DND-41 (cell line): ENCODE measurements at regions not wholly inside any gene's neighbourhood (a gene's known extent, or its start where the extent isn't known, plus 50 kb on each side); places are given as distances from the start of the nearest gene placed in this dataset.

Experiments used
- EZH2 ChIP-seq: IDR thresholded peaks from 3 replicates; pipeline ENCODE4 v1.6.1; 2012; ENCODE audit warnings: borderline replicate concordance, low read depth, mild to moderate bottlenecking, moderate library complexity, low read length, inconsistent platforms; ENCODE audit not compliant: severe bottlenecking
- TF ChIP-seq, protein P1 (sequence below): IDR thresholded peaks from 2 replicates; pipeline ENCODE4 v1.5.1; 2012; ENCODE audit warnings: borderline replicate concordance, low read length, moderate library complexity, mild to moderate bottlenecking; ENCODE audit not compliant: poor library complexity, severe bottlenecking; ENCODE audit errors: extremely low read depth

DNA sequence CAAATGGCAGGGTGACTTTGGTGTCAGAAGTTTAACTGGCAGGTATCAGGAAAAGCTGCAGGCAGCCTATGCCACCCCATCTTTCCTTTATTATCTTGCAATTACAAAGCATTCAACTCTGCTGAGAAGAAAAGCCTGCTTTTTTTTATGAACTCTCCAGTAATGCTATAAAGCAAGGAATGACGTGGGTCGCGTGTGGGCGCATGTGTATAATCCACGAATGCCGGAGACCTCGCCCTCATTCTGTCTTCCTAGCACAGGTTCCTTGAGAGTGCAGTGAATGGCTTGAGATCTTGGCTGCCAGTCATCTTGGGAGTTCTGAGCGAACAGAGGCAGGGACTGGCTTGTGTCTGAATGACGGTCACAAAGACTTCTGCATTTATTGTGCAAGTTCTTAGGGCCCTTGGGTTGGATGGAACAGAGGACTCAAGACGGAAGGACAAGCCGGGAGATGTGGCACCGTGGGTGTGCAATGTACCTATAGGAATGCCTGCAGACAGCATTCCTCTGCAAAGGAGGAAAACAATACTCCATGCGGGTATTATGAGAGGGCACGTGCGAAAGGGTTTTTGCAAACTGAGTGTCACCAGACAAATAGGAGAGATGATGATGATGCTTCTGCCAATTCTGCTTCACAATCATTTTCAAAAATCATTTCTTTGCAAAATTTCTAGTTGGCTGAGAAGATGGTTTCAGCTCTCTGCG lies 96.1 kb upstream of the ELAC2 start:
- TF ChIP-seq, protein P1, sequence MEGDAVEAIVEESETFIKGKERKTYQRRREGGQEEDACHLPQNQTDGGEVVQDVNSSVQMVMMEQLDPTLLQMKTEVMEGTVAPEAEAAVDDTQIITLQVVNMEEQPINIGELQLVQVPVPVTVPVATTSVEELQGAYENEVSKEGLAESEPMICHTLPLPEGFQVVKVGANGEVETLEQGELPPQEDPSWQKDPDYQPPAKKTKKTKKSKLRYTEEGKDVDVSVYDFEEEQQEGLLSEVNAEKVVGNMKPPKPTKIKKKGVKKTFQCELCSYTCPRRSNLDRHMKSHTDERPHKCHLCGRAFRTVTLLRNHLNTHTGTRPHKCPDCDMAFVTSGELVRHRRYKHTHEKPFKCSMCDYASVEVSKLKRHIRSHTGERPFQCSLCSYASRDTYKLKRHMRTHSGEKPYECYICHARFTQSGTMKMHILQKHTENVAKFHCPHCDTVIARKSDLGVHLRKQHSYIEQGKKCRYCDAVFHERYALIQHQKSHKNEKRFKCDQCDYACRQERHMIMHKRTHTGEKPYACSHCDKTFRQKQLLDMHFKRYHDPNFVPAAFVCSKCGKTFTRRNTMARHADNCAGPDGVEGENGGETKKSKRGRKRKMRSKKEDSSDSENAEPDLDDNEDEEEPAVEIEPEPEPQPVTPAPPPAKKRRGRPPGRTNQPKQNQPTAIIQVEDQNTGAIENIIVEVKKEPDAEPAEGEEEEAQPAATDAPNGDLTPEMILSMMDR = no peak
- no peak for TF ChIP-seq EZH2
